ENCODE measurements at regions not wholly inside any gene's neighbourhood (a gene's known extent, or its start where the extent isn't known, plus 50 kb on each side); places are given as distances from the start of the nearest gene placed in this dataset.

- intact Hi-C loops (cut with DNase I) = no loop called here
- Histone ChIP-seq H3K9me3 (ENCODE audit: control insufficient read depth, low read length) (no peaks in the 10 kb centered on the region), H3K27ac (ENCODE audit: low read depth in 1 of 2, low read length in 2 of 2) (no peak overlapping the region), H3K27me3 (ENCODE audit: control insufficient read depth in 1 of 2, insufficient read depth in 2 of 2, low read length in 1 of 2) (no peaks in the 10 kb centered on the region), H3K4me1 (ENCODE audit: control insufficient read depth in 1 of 2, insufficient read depth in 2 of 2, low read length in 2 of 2) (no peaks in the 10 kb centered on the region), H3K36me3 (ENCODE audit: control insufficient read depth in 1 of 2, insufficient read depth in 2 of 2, low read length in 1 of 2) (no peaks in the 10 kb centered on the region), H3K4me3 (ENCODE audit: low read length in 2 of 2) (no peak overlapping the region)
- DNase-seq (no peak), ATAC-seq (ENCODE audit: low FRiP score) (no peak)
- WGBS, 2 donors = 94 to 97% methylated on average over 5 of the region's 5 CpGs
Measured at GRCh38 chr13:63050287-63050686, 1634.6 kb upstream of the PCDH20 start.

GRCh38 chr13:63048653-63049052 is 1633.0 kb upstream of the PCDH20 start:
- Histone ChIP-seq H3K27ac (ENCODE audit: low read depth in 1 of 2, low read length in 2 of 2) (no peak overlapping the region), H3K4me1 (ENCODE audit: control insufficient read depth in 1 of 2, insufficient read depth in 2 of 2, low read length in 2 of 2) (no peaks in the 10 kb centered on the region), H3K4me3 (ENCODE audit: low read length in 2 of 2) (no peak overlapping the region), H3K9me3 (ENCODE audit: control insufficient read depth, low read length) (no peaks in the 10 kb centered on the region), H3K36me3 (ENCODE audit: control insufficient read depth in 1 of 2, insufficient read depth in 2 of 2, low read length in 1 of 2) (no peaks in the 10 kb centered on the region), H3K27me3 (ENCODE audit: control insufficient read depth in 1 of 2, insufficient read depth in 2 of 2, low read length in 1 of 2) (no peaks in the 10 kb centered on the region)
- intact Hi-C loops (cut with DNase I) = no loop called here
- no peak for ATAC-seq (ENCODE audit: low FRiP score)
- no peak for DNase-seq

- Histone ChIP-seq H3K4me1 (ENCODE audit: control insufficient read depth in 1 of 2, insufficient read depth in 2 of 2, low read length in 2 of 2) (no peaks in the 10 kb centered on the region), H3K4me3 (ENCODE audit: low read length in 2 of 2) (no peak overlapping the region), H3K36me3 (ENCODE audit: control insufficient read depth in 1 of 2, insufficient read depth in 2 of 2, low read length in 1 of 2) (no peaks in the 10 kb centered on the region), H3K27me3 (ENCODE audit: control insufficient read depth in 1 of 2, insufficient read depth in 2 of 2, low read length in 1 of 2) (no peaks in the 10 kb centered on the region), H3K9me3 (ENCODE audit: control insufficient read depth, low read length) (no peaks in the 10 kb centered on the region), H3K27ac (ENCODE audit: low read depth in 1 of 2, low read length in 2 of 2) (no peak overlapping the region)
- 41 to 51% methylated on average over 6 of the region's 6 CpGs for WGBS, 2 donors
- DNase-seq = no peak
- ATAC-seq (ENCODE audit: low FRiP score) = no peak
- intact Hi-C loops (cut with DNase I) = no loop called here
Measured at GRCh38 chr13:63044589-63045313, 1629.1 kb upstream of the PCDH20 start.

GRCh38 chr13:63042686-63043085 is 1627.0 kb upstream of the PCDH20 start:
- WGBS, 2 donors = 48 to 54% methylated on average over 2 of the region's 2 CpGs
- peak; percentile 51 for ATAC-seq (ENCODE audit: low FRiP score)

GRCh38 chr13:63041640-63042414 is 1626.2 kb upstream of the PCDH20 start:
- intact Hi-C loops (cut with DNase I) = no loop called here
- no peaks in the 10 kb centered on the region for H3K4me1 ChIP-seq (ENCODE audit: control insufficient read depth in 1 of 2, insufficient read depth in 2 of 2, low read length in 2 of 2)

More at GRCh38 chr13:63042686-63043085, 1627.0 kb upstream of the PCDH20 start:
- intact Hi-C loops (cut with DNase I) = no loop called here
- no peak for DNase-seq
- no peak overlapping the region for H3K4me3 ChIP-seq (ENCODE audit: low read length in 2 of 2)
- H3K27ac ChIP-seq (ENCODE audit: low read depth in 1 of 2, low read length in 2 of 2) = no peak overlapping the region
- H3K9me3 ChIP-seq (ENCODE audit: control insufficient read depth, low read length) = no peaks in the 10 kb centered on the region
- no peaks in the 10 kb centered on the region for H3K4me1 ChIP-seq (ENCODE audit: control insufficient read depth in 1 of 2, insufficient read depth in 2 of 2, low read length in 2 of 2)
- H3K27me3 ChIP-seq (ENCODE audit: control insufficient read depth in 1 of 2, insufficient read depth in 2 of 2, low read length in 1 of 2) = no peaks in the 10 kb centered on the region
- H3K36me3 ChIP-seq (ENCODE audit: control insufficient read depth in 1 of 2, insufficient read depth in 2 of 2, low read length in 1 of 2) = no peaks in the 10 kb centered on the region

GRCh38 chr13:63026285-63026797 is 1610.7 kb upstream of the PCDH20 start:
- ATAC-seq (ENCODE audit: low FRiP score) = no peak
- DNase-seq = no peak
- no peak overlapping the region for H3K4me3 ChIP-seq (ENCODE audit: low read length in 2 of 2)
- 69 to 77% methylated on average over 3 of the region's 3 CpGs for WGBS, 2 donors
- H3K27ac ChIP-seq (ENCODE audit: low read depth in 1 of 2, low read length in 2 of 2) = no peak overlapping the region
- no peaks in the 10 kb centered on the region for H3K9me3 ChIP-seq (ENCODE audit: control insufficient read depth, low read length)
- H3K27me3 ChIP-seq (ENCODE audit: control insufficient read depth in 1 of 2, insufficient read depth in 2 of 2, low read length in 1 of 2) = no peaks in the 10 kb centered on the region
- intact Hi-C loops (cut with DNase I) = no loop called here
- H3K36me3 ChIP-seq (ENCODE audit: control insufficient read depth in 1 of 2, insufficient read depth in 2 of 2, low read length in 1 of 2) = no peaks in the 10 kb centered on the region
- no peaks in the 10 kb centered on the region for H3K4me1 ChIP-seq (ENCODE audit: control insufficient read depth in 1 of 2, insufficient read depth in 2 of 2, low read length in 2 of 2)

More at GRCh38 chr13:63041640-63042414, 1626.2 kb upstream of the PCDH20 start:
- ATAC-seq (ENCODE audit: low FRiP score) (no peak), DNase-seq (no peak)
- no peaks in the 10 kb centered on the region for H3K36me3 ChIP-seq (ENCODE audit: control insufficient read depth in 1 of 2, insufficient read depth in 2 of 2, low read length in 1 of 2)
- no peaks in the 10 kb centered on the region for H3K27me3 ChIP-seq (ENCODE audit: control insufficient read depth in 1 of 2, insufficient read depth in 2 of 2, low read length in 1 of 2)
- H3K4me3 ChIP-seq (ENCODE audit: low read length in 2 of 2) = no peak overlapping the region
- 73% methylated on average over 4 of the region's 4 CpGs for WGBS, 2 donors
- no peaks in the 10 kb centered on the region for H3K9me3 ChIP-seq (ENCODE audit: control insufficient read depth, low read length)
- no peak overlapping the region for H3K27ac ChIP-seq (ENCODE audit: low read depth in 1 of 2, low read length in 2 of 2)

- Histone ChIP-seq H3K4me3 (ENCODE audit: low read length in 2 of 2) (no peak overlapping the region), H3K36me3 (ENCODE audit: control insufficient read depth in 1 of 2, insufficient read depth in 2 of 2, low read length in 1 of 2) (no peaks in the 10 kb centered on the region), H3K27me3 (ENCODE audit: control insufficient read depth in 1 of 2, insufficient read depth in 2 of 2, low read length in 1 of 2) (no peaks in the 10 kb centered on the region), H3K4me1 (ENCODE audit: control insufficient read depth in 1 of 2, insufficient read depth in 2 of 2, low read length in 2 of 2) (no peaks in the 10 kb centered on the region), H3K9me3 (ENCODE audit: control insufficient read depth, low read length) (no peaks in the 10 kb centered on the region), H3K27ac (ENCODE audit: low read depth in 1 of 2, low read length in 2 of 2) (no peak overlapping the region)
- 76 to 84% methylated on average over 1 of the region's 1 CpG for WGBS, 2 donors
- no peak for DNase-seq
- intact Hi-C loops (cut with DNase I) = no loop called here
- no peak for ATAC-seq (ENCODE audit: low FRiP score)
Measured at GRCh38 chr13:63025741-63026140, 1610.1 kb upstream of the PCDH20 start.

GRCh38 chr13:63024458-63024857 is 1608.8 kb upstream of the PCDH20 start:
- no peak overlapping the region for H3K27ac ChIP-seq (ENCODE audit: low read depth in 1 of 2, low read length in 2 of 2)
- no peak overlapping the region for H3K4me3 ChIP-seq (ENCODE audit: low read length in 2 of 2)
- H3K9me3 ChIP-seq (ENCODE audit: control insufficient read depth, low read length) = no peaks in the 10 kb centered on the region
- H3K4me1 ChIP-seq (ENCODE audit: control insufficient read depth in 1 of 2, insufficient read depth in 2 of 2, low read length in 2 of 2) = no peaks in the 10 kb centered on the region
- WGBS, 2 donors = 4 to 9% methylated on average over 3 of the region's 3 CpGs
- H3K36me3 ChIP-seq (ENCODE audit: control insufficient read depth in 1 of 2, insufficient read depth in 2 of 2, low read length in 1 of 2) = no peaks in the 10 kb centered on the region
- no peak for DNase-seq
- intact Hi-C loops (cut with DNase I) = no loop called here
- no peaks in the 10 kb centered on the region for H3K27me3 ChIP-seq (ENCODE audit: control insufficient read depth in 1 of 2, insufficient read depth in 2 of 2, low read length in 1 of 2)
- no peak for ATAC-seq (ENCODE audit: low FRiP score)

- 77 to 85% methylated on average over 2 of the region's 2 CpGs for WGBS, 2 donors
- Histone ChIP-seq H3K27ac (ENCODE audit: low read depth in 1 of 2, low read length in 2 of 2) (no peak overlapping the region), H3K4me1 (ENCODE audit: control insufficient read depth in 1 of 2, insufficient read depth in 2 of 2, low read length in 2 of 2) (no peaks in the 10 kb centered on the region), H3K36me3 (ENCODE audit: control insufficient read depth in 1 of 2, insufficient read depth in 2 of 2, low read length in 1 of 2) (no peaks in the 10 kb centered on the region), H3K27me3 (ENCODE audit: control insufficient read depth in 1 of 2, insufficient read depth in 2 of 2, low read length in 1 of 2) (no peaks in the 10 kb centered on the region), H3K9me3 (ENCODE audit: control insufficient read depth, low read length) (peaks cover 4% of the 10 kb centered on the region), H3K4me3 (ENCODE audit: low read length in 2 of 2) (no peak overlapping the region)
- no peak for ATAC-seq (ENCODE audit: low FRiP score)
- intact Hi-C loops (cut with DNase I) = no loop called here
- no peak for DNase-seq
Measured at GRCh38 chr13:63011996-63012395, 1596.3 kb upstream of the PCDH20 start.
